ENCODE measurements at regions not wholly inside any gene's neighbourhood (a gene's known extent, or its start where the extent isn't known, plus 50 kb on each side); places are given as distances from the start of the nearest gene placed in this dataset.

DNA sequence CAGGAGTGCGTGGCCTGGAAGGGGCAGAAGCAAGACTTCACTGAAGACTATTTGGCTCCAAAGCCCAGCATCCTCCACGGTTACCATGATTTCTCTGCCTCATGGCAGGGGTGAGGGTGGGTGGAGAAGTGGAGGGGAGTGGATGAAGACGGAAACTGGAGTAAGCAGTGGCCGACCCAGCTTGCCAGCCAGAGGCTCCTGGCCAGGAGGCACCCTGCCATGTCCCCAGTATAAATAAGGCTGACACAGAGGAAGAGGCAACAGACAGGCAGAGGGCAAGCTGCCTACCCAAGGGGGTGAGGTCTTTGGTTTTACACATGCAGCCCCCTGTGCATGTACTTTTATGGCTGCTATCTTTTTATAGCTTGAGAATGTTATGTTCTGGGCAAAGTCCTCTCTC, 102.6 kb upstream of the TBX20 start:
- POLR2A ChIA-PET = no interaction called here
- no peak overlapping the region for H2AFZ ChIP-seq (ENCODE audit: control insufficient read depth, low read depth, low read length)
- SMC1A ChIA-PET (ENCODE audit: uncharacterized antibody, unreplicated experiment) = interaction anchor here (0.7 kb wide), 1 partner anchor 1829 kb away, joined by 3 read pairs; no protein-coding TSS in a partner anchor
- no peak for FAIRE-seq
- no peak overlapping the region for H3K27ac ChIP-seq (ENCODE audit: control insufficient read depth, insufficient read depth)
- 21% methylated on average over 4 of the region's 4 CpGs for WGBS (ENCODE audit: insufficient coverage, insufficient replicate concordance, low lambda C conversion rate, missing lambda C conversion rate)
- no TSS peak for BruUV-seq (replicated peaks)
- H3K4me3 ChIP-seq = no peak overlapping the region
- no peaks in the 10 kb centered on the region for H4K20me1 ChIP-seq (ENCODE audit: control insufficient read depth, insufficient read depth)
- H3K79me2 ChIP-seq (ENCODE audit: control insufficient read depth, insufficient read depth, low read length) = no peaks in the 10 kb centered on the region
- RAD21 ChIA-PET (ENCODE audit: unreplicated experiment) = no interaction called here
- intact Hi-C loops (cut with micrococcal nuclease; ENCODE audit: unreplicated experiment) = no loop called here
- no peaks in the 10 kb centered on the region for H3K9me3 ChIP-seq (replicated peaks; ENCODE audit: control insufficient read depth, insufficient read depth, low read length)
- in situ Hi-C loops (cut with MboI) = no loop called here
- no peak for DNase-seq (ENCODE audit: low read depth, low spot score)
- H3K27me3 ChIP-seq (replicated peaks in 1 of 2; ENCODE audit: control insufficient read depth in 2 of 2, insufficient read depth in 2 of 2, low read length in 1 of 2) = peaks cover 0 to 3% of the 10 kb centered on the region in 2 experiments; a peak in 2 of 4 replicates
- no peak overlapping the region for H3K4me2 ChIP-seq (ENCODE audit: control insufficient read depth, insufficient read depth)
- TF ChIP-seq CREB1 (IDR thresholded peaks at IDR 0.05; ENCODE audit: low read depth) = no peak
- TF ChIP-seq, protein P1, sequence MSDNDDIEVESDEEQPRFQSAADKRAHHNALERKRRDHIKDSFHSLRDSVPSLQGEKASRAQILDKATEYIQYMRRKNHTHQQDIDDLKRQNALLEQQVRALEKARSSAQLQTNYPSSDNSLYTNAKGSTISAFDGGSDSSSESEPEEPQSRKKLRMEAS (IDR thresholded peaks at IDR 0.05; ENCODE audit: low read depth, low read length) = no peak
- TF ChIP-seq, protein P2, sequence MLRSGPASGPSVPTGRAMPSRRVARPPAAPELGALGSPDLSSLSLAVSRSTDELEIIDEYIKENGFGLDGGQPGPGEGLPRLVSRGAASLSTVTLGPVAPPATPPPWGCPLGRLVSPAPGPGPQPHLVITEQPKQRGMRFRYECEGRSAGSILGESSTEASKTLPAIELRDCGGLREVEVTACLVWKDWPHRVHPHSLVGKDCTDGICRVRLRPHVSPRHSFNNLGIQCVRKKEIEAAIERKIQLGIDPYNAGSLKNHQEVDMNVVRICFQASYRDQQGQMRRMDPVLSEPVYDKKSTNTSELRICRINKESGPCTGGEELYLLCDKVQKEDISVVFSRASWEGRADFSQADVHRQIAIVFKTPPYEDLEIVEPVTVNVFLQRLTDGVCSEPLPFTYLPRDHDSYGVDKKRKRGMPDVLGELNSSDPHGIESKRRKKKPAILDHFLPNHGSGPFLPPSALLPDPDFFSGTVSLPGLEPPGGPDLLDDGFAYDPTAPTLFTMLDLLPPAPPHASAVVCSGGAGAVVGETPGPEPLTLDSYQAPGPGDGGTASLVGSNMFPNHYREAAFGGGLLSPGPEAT (IDR thresholded peaks at IDR 0.05; ENCODE audit: low read depth) = no peak
- no peak for TF ChIP-seq PAX8 (IDR thresholded peaks at IDR 0.05)
- H3K36me3 ChIP-seq (ENCODE audit: control insufficient read depth in 2 of 2, insufficient read depth in 2 of 2, low read length in 1 of 2) = no peaks in the 10 kb centered on the region
- H3K9ac ChIP-seq (ENCODE audit: control insufficient read depth, insufficient read depth, low read length) = no peak overlapping the region
- CTCF ChIA-PET = interaction anchor here (0.7 kb wide), 1 partner anchor 35 kb away, joined by 3 read pairs; no protein-coding TSS in a partner anchor
- no peaks in the 10 kb centered on the region for H3K4me1 ChIP-seq (ENCODE audit: control insufficient read depth, insufficient read depth, low read length)
- no peak for ATAC-seq

DNA sequence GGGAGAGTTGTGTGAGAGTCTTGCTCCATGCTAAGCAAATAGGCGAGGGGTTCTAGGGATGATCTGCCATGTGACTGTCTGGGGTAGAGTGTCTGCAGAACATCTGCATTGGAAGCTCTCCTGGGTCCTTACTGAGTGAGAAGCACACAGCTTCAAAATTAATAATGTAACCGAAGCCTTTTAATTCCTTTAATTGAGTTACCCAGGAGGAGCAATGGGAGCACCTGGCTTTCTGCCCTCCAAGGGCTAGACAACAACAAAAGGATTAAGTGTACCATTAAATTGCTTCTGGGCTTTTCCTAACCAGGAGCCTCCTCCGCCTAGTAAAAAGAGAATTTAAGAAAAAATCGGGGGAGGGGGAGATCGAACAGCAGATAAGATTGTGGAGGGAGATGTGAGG, 102.0 kb upstream of the TBX20 start:
- ChIA-PET POLR2A (no interaction called here), SMC1A (ENCODE audit: uncharacterized antibody, unreplicated experiment) (no interaction called here), RAD21 (ENCODE audit: unreplicated experiment) (no interaction called here), CTCF (no interaction called here)
- Histone ChIP-seq H4K20me1 (ENCODE audit: control insufficient read depth, insufficient read depth) (no peaks in the 10 kb centered on the region), H3K27ac (ENCODE audit: control insufficient read depth, insufficient read depth) (no peak overlapping the region), H3K27me3 (replicated peaks in 1 of 2; ENCODE audit: control insufficient read depth in 2 of 2, insufficient read depth in 2 of 2, low read length in 1 of 2) (peaks cover 0 to 3% of the 10 kb centered on the region in 2 experiments; a peak in 2 of 4 replicates), H3K4me2 (ENCODE audit: control insufficient read depth, insufficient read depth) (no peak overlapping the region), H3K79me2 (ENCODE audit: control insufficient read depth, insufficient read depth, low read length) (no peaks in the 10 kb centered on the region), H3K4me3 (no peak overlapping the region), H3K4me1 (ENCODE audit: control insufficient read depth, insufficient read depth, low read length) (no peaks in the 10 kb centered on the region), H3K9me3 (replicated peaks; ENCODE audit: control insufficient read depth, insufficient read depth, low read length) (no peaks in the 10 kb centered on the region), H3K9ac (ENCODE audit: control insufficient read depth, insufficient read depth, low read length) (no peak overlapping the region), H2AFZ (ENCODE audit: control insufficient read depth, low read depth, low read length) (no peak overlapping the region), H3K36me3 (ENCODE audit: control insufficient read depth in 2 of 2, insufficient read depth in 2 of 2, low read length in 1 of 2) (no peaks in the 10 kb centered on the region)
- no peak for TF ChIP-seq YBX1 (IDR thresholded peaks at IDR 0.05)
- TF ChIP-seq, protein P1 (IDR thresholded peaks at IDR 0.05; ENCODE audit: low read depth, low read length) = no peak
- TF ChIP-seq, protein P3, sequence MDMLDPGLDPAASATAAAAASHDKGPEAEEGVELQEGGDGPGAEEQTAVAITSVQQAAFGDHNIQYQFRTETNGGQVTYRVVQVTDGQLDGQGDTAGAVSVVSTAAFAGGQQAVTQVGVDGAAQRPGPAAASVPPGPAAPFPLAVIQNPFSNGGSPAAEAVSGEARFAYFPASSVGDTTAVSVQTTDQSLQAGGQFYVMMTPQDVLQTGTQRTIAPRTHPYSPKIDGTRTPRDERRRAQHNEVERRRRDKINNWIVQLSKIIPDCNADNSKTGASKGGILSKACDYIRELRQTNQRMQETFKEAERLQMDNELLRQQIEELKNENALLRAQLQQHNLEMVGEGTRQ (IDR thresholded peaks at IDR 0.05; ENCODE audit: borderline replicate concordance, low read depth, low read length) = no peak
- no peak for TF ChIP-seq SIN3A (IDR thresholded peaks at IDR 0.05; ENCODE audit: low read depth, low read length)
- TF ChIP-seq CHD1 (IDR thresholded peaks at IDR 0.05; ENCODE audit: low read depth, low read length) = no peak
- TF ChIP-seq HDGF (IDR thresholded peaks at IDR 0.05) = no peak
- no peak for TF ChIP-seq BRCA1 (IDR thresholded peaks at IDR 0.05; ENCODE audit: low read depth, low read length)
- no peak for TF ChIP-seq JUND (IDR thresholded peaks at IDR 0.05; ENCODE audit: low read depth, low read length)
- no peak for TF ChIP-seq MEF2A (IDR thresholded peaks at IDR 0.05; ENCODE audit: insufficient read depth, low read depth, low read length)
- TF ChIP-seq RBBP5 (conservative IDR thresholded peaks at IDR 0.05) = no peak
- TF ChIP-seq RAD51 (IDR thresholded peaks at IDR 0.05) = no peak
- no peak for TF ChIP-seq SMAD5 (IDR thresholded peaks at IDR 0.05; ENCODE audit: low read depth)
- TF ChIP-seq MTA2 (IDR thresholded peaks at IDR 0.05; ENCODE audit: low read depth) = no peak
- TF ChIP-seq PAX8 (IDR thresholded peaks at IDR 0.05) = no peak
- no peak for TF ChIP-seq NR2C2 (IDR thresholded peaks at IDR 0.05; ENCODE audit: borderline replicate concordance, control insufficient read depth, insufficient read length, low read depth)
- TF ChIP-seq RCOR1 (conservative IDR thresholded peaks at IDR 0.05; ENCODE audit: low read depth, low read length) = no peak
- intact Hi-C loops (cut with micrococcal nuclease; ENCODE audit: unreplicated experiment) (no loop called here), in situ Hi-C loops (cut with MboI) (no loop called here)
- no peak for FAIRE-seq
- WGBS (ENCODE audit: insufficient coverage, insufficient replicate concordance, low lambda C conversion rate, missing lambda C conversion rate) = 14% methylated on average over 5 of the region's 5 CpGs
- no peak for ATAC-seq
- no peak for DNase-seq (ENCODE audit: low read depth, low spot score)
- BruUV-seq (replicated peaks) = no TSS peak

Data from GM12878 (cell line).